Suprapubic skin (tissue), 4 donors: ENCODE measurements at regions not wholly inside any gene's neighbourhood (a gene's known extent, or its start where the extent isn't known, plus 50 kb on each side); places are given as distances from the start of the nearest gene placed in this dataset.

Experiments
- DNase-seq, 2 donors: peaks; one replicate each; pipeline ENCODE4 v3.0.0-alpha.2; 2019; ENCODE audit warnings: low spot score in 2 of 2
- H3K27ac ChIP-seq: fragments of 200-600 bp; sonication (generic); one replicate; pipeline ENCODE4 v1.5.1; 2019
- H3K27me3 ChIP-seq: fragments of 200-600 bp; sonication (generic); one replicate; pipeline ENCODE4 v1.5.1; 2019
- H3K36me3 ChIP-seq: fragments of 200-600 bp; sonication (generic); one replicate; pipeline ENCODE4 v1.5.1; 2019
- H3K4me1 ChIP-seq: fragments of 200-600 bp; sonication (generic); one replicate; pipeline ENCODE4 v1.5.1; 2019
- H3K4me3 ChIP-seq: fragments of 200-600 bp; sonication (generic); one replicate; pipeline ENCODE4 v1.5.1; 2019; ENCODE audit warnings: mild to moderate bottlenecking
- H3K9me3 ChIP-seq: fragments of 200-600 bp; sonication (generic); one replicate; pipeline ENCODE4 v1.5.1; 2019
- CTCF ChIP-seq, 2 donors: fragments of 200-600 bp in 1 of 2; fragments of 450-650 bp in 1 of 2; sonication (generic) in 1 of 2; IDR thresholded peaks; one replicate each; pipeline ENCODE4 v1.5.1; 2016 to 2019; ENCODE audit warnings: antibody characterized with exemption in 2 of 2, mild to moderate bottlenecking in 1 of 2, moderate library complexity in 1 of 2
- EP300 ChIP-seq: sonication (generic); formaldehyde crosslinking; IDR thresholded peaks from one replicate; pipeline ENCODE4 v1.6.1; 2017; ENCODE audit warnings: antibody characterized with exemption
- POLR2A ChIP-seq, 2 donors: fragments of 450-650 bp; IDR thresholded peaks; one replicate each; pipeline ENCODE4 v1.6.1; 2017; ENCODE audit warnings: antibody characterized with exemption in 2 of 2, mild to moderate bottlenecking in 2 of 2, moderate library complexity in 2 of 2
- POLR2AphosphoS5 ChIP-seq, 3 donors: sonication (generic); formaldehyde crosslinking; IDR thresholded peaks; one replicate each; pipeline ENCODE4 v1.6.1; 2017; ENCODE audit warnings: antibody characterized with exemption in 3 of 3
- WGBS: methylation state at CpG from one replicate; pipeline ENCODE4 v1.1.5; 2018; 5-methylcytosine and 5-hydroxymethylcytosine counted together

GRCh38 chr22:49117486-49117885 is 710.2 kb downstream of the BRD1 start:
- no peak for TF ChIP-seq EP300
- no peak for TF ChIP-seq POLR2AphosphoS5 (IDR thresholded peaks at IDR 0.05)
- no peak for TF ChIP-seq CTCF (IDR thresholded peaks at IDR 0.05)
- no peak for TF ChIP-seq POLR2A (IDR thresholded peaks at IDR 0.05)
- DNase-seq: no peak
- no peaks in the 10 kb centered on the region for H3K9me3 ChIP-seq
- H3K27me3 ChIP-seq: no peaks in the 10 kb centered on the region
- H3K36me3 ChIP-seq: no peaks in the 10 kb centered on the region
- 73% methylated on average over 7 of the region's 7 CpGs for WGBS
- no peak overlapping the region for H3K4me3 ChIP-seq
- H3K4me1 ChIP-seq: peaks cover 11% of the 10 kb centered on the region
- no peak overlapping the region for H3K27ac ChIP-seq

GRCh38 chr22:49116486-49117120 is 711.1 kb downstream of the BRD1 start:
- Histone ChIP-seq H3K27me3 (no peaks in the 10 kb centered on the region), H3K27ac (no peak overlapping the region), H3K4me1 (peaks cover 11% of the 10 kb centered on the region), H3K9me3 (no peaks in the 10 kb centered on the region), H3K36me3 (no peaks in the 10 kb centered on the region), H3K4me3 (no peak overlapping the region)
- no peak for DNase-seq
- TF ChIP-seq POLR2A (IDR thresholded peaks at IDR 0.05) (no peak), EP300 (no peak), CTCF (IDR thresholded peaks at IDR 0.05) (no peak), POLR2AphosphoS5 (IDR thresholded peaks at IDR 0.05) (no peak)
- WGBS: 83% methylated on average over 17 of the region's 19 CpGs

GRCh38 chr22:49116021-49116420 is 711.7 kb downstream of the BRD1 start:
- Histone ChIP-seq H3K27me3 (no peaks in the 10 kb centered on the region), H3K9me3 (no peaks in the 10 kb centered on the region), H3K36me3 (no peaks in the 10 kb centered on the region), H3K27ac (no peak overlapping the region), H3K4me1 (peaks cover 11% of the 10 kb centered on the region), H3K4me3 (no peak overlapping the region)
- 96% methylated on average over 11 of the region's 19 CpGs for WGBS
- TF ChIP-seq EP300: no peak
- TF ChIP-seq POLR2AphosphoS5 (IDR thresholded peaks at IDR 0.05): no peak
- TF ChIP-seq CTCF (IDR thresholded peaks at IDR 0.05): no peak
- TF ChIP-seq POLR2A (IDR thresholded peaks at IDR 0.05): no peak
- no peak for DNase-seq

- TF ChIP-seq CTCF (IDR thresholded peaks at IDR 0.05): no peak
- no peak for TF ChIP-seq EP300
- TF ChIP-seq POLR2A (IDR thresholded peaks at IDR 0.05): no peak
- no peak for TF ChIP-seq POLR2AphosphoS5 (IDR thresholded peaks at IDR 0.05)
- H3K36me3 ChIP-seq: no peaks in the 10 kb centered on the region
- H3K4me3 ChIP-seq: no peak overlapping the region
- H3K9me3 ChIP-seq: no peaks in the 10 kb centered on the region
- DNase-seq: no peak
- no peaks in the 10 kb centered on the region for H3K27me3 ChIP-seq
- H3K4me1 ChIP-seq: peaks cover 11% of the 10 kb centered on the region
- 61% methylated on average over 7 of the region's 7 CpGs for WGBS
- no peak overlapping the region for H3K27ac ChIP-seq
These were observed 712.5 kb downstream of the BRD1 start for GRCh38 chr22:49115197-49115596.

- Histone ChIP-seq H3K9me3 (no peaks in the 10 kb centered on the region), H3K4me3 (no peak overlapping the region), H3K27ac (no peak overlapping the region), H3K27me3 (peaks cover 9% of the 10 kb centered on the region), H3K36me3 (no peaks in the 10 kb centered on the region), H3K4me1 (no peaks in the 10 kb centered on the region)
- DNase-seq: peak in 1 of 2 donors; percentile 48
- WGBS: 90% methylated on average over 11 of the region's 12 CpGs
- TF ChIP-seq POLR2A (IDR thresholded peaks at IDR 0.05) (no peak), CTCF (IDR thresholded peaks at IDR 0.05) (no peak), POLR2AphosphoS5 (IDR thresholded peaks at IDR 0.05) (no peak)
These were observed 713.9 kb downstream of the BRD1 start for GRCh38 chr22:49113758-49114157.
